RWPE2 (cell line): ENCODE measurements at regions not wholly inside any gene's neighbourhood (a gene's known extent, or its start where the extent isn't known, plus 50 kb on each side); places are given as distances from the start of the nearest gene placed in this dataset.
A peak's percentile ranks its signal among the peaks of the same experiment; 100 is the strongest.

Source experiments
- ATAC-seq: fragments of 200-7000 bp; cut with Tn5 transposase; 3 replicates; pipeline ENCODE4 v1.9.1; 2021; ENCODE audit warnings: low read depth
- DNase-seq: peaks from one replicate; pipeline ENCODE4 v3.0.0-alpha.2; 2020; ENCODE audit warnings: low spot score
- H3K27ac ChIP-seq: fragments of 450-650 bp; 2 replicates; pipeline ENCODE4 v1.5.1; 2017; ENCODE audit warnings: mild to moderate bottlenecking; ENCODE audit not compliant: poor library complexity, severe bottlenecking
- H3K27me3 ChIP-seq: fragments of 250-450 bp; sonication (Bioruptor Pico); 2 replicates; pipeline ENCODE4 v1.5.1; 2021; ENCODE audit warnings: mild to moderate bottlenecking, moderate library complexity; ENCODE audit not compliant: insufficient read depth, poor library complexity, severe bottlenecking
- H3K36me3 ChIP-seq: fragments of 250-450 bp; sonication (Bioruptor Pico); 2 replicates; pipeline ENCODE4 v1.5.1; 2020; ENCODE audit warnings: low read depth, mild to moderate bottlenecking, moderate library complexity
- H3K4me1 ChIP-seq: fragments of 250-450 bp; sonication (Bioruptor Pico); 2 replicates; pipeline ENCODE4 v1.5.1; 2021; ENCODE audit warnings: mild to moderate bottlenecking, moderate library complexity; ENCODE audit not compliant: insufficient read depth, poor library complexity, severe bottlenecking
- H3K4me3 ChIP-seq: fragments of 250-450 bp; sonication (Bioruptor Pico); 2 replicates; pipeline ENCODE4 v1.5.1; 2021; ENCODE audit warnings: mild to moderate bottlenecking, moderate library complexity; ENCODE audit not compliant: severe bottlenecking
- H3K9me3 ChIP-seq: fragments of 250-450 bp; sonication (Bioruptor Pico); 2 replicates; pipeline ENCODE4 v1.5.1; 2021; ENCODE audit warnings: mild to moderate bottlenecking, moderate library complexity; ENCODE audit not compliant: severe bottlenecking
- TF ChIP-seq, protein P1 (sequence below): fragments of 450-650 bp; IDR thresholded peaks from one replicate; pipeline ENCODE4 v1.5.1; 2017; ENCODE audit warnings: mild to moderate bottlenecking, moderate library complexity; ENCODE audit not compliant: poor library complexity, severe bottlenecking

DNA sequence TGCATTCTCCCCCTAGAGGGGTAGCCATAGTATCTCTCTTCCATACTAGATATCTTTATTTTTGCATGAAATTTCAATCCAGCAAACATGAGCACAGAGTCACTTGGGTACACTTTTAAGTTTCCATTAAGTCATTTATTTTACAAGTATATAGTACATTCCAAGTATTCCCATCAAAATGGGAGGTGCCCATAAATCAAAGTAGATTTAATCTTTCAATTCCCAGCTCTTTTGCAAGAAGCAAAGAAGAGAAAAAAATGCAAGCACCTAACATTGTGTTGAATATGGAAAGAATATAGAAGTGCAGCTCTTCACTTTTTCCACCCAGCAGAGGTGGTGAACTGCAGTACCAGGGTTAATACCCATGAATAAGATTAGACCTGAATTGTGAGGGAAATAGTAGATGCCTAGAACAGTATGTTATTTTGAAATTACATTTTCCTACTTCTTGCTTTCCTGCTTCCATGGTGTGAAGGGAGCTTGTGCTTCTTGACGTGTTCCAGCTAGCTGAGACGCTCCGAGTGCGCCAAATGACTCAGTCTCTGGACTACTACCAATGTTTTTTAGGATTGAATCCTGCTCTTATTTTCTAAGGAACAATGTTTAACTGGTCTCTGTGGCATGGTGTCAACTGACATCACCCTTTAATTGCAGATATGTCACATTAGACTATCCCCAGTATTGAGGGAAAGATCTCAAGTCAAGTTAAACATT is 151.1 kb upstream of the MAF start:
- ATAC-seq: peak; percentile 86
- H3K36me3 ChIP-seq: no peaks in the 10 kb centered on the region
- TF ChIP-seq, protein P1, sequence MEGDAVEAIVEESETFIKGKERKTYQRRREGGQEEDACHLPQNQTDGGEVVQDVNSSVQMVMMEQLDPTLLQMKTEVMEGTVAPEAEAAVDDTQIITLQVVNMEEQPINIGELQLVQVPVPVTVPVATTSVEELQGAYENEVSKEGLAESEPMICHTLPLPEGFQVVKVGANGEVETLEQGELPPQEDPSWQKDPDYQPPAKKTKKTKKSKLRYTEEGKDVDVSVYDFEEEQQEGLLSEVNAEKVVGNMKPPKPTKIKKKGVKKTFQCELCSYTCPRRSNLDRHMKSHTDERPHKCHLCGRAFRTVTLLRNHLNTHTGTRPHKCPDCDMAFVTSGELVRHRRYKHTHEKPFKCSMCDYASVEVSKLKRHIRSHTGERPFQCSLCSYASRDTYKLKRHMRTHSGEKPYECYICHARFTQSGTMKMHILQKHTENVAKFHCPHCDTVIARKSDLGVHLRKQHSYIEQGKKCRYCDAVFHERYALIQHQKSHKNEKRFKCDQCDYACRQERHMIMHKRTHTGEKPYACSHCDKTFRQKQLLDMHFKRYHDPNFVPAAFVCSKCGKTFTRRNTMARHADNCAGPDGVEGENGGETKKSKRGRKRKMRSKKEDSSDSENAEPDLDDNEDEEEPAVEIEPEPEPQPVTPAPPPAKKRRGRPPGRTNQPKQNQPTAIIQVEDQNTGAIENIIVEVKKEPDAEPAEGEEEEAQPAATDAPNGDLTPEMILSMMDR: no peak
- H3K27ac ChIP-seq: peak overlapping the region; percentile 86
- H3K4me1 ChIP-seq: peaks cover 32% of the 10 kb centered on the region
- H3K27me3 ChIP-seq: no peaks in the 10 kb centered on the region
- H3K9me3 ChIP-seq: no peaks in the 10 kb centered on the region
- DNase-seq: peak; percentile 74
- H3K4me3 ChIP-seq: no peak overlapping the region

DNA sequence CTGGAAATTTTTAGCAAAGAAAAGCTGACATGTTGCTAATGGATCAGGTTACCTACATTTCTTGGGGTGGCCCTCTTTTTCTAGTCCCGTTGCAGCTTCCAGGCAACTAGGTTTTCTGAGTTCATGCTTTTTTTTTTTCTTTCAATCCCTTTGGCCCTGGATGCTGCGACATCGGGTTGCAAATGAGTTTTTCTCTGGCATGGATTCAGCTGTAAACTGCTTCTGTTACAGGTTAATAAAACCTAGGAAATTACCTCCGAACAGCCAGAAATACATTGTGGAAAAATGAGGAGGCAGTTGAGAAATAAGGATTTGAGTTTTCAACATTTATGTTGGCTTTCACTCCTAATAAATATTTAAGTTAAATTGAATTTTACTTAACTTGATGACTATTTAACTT is 149.8 kb upstream of the MAF start:
- H3K4me1 ChIP-seq: peaks cover 32% of the 10 kb centered on the region

DNA sequence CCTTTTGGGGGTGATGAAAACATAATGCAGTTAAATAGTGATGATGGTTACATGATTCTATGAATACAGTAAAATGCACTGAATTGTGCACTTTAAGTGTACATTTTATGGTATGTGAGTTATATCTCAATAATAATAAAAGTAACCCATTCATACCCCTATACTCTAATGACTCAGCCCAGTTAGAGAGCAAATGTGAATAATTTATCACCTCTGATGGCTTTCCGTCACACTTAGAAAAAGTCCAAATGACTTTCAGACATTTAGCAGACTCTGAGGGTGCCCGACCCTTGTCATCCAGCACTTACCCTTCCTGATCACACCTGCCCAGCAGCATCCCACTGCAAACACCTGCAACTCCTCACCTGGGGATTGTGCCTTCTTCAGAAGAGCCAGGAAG is 148.1 kb upstream of the MAF start:
- ATAC-seq (no peak), DNase-seq (no peak)
- Histone ChIP-seq H3K36me3 (no peaks in the 10 kb centered on the region), H3K27ac (no peak overlapping the region), H3K4me3 (no peak overlapping the region), H3K4me1 (peaks cover 22% of the 10 kb centered on the region), H3K9me3 (no peaks in the 10 kb centered on the region), H3K27me3 (no peaks in the 10 kb centered on the region)
- TF ChIP-seq, protein P1: no peak

More for the DNA sequence above, 149.8 kb upstream of the MAF start:
- no peaks in the 10 kb centered on the region for H3K36me3 ChIP-seq
- DNase-seq: no peak
- no peak overlapping the region for H3K27ac ChIP-seq
- no peaks in the 10 kb centered on the region for H3K27me3 ChIP-seq
- H3K4me3 ChIP-seq: no peak overlapping the region
- no peaks in the 10 kb centered on the region for H3K9me3 ChIP-seq
- no peak for ATAC-seq
- TF ChIP-seq, protein P1: no peak

DNA sequence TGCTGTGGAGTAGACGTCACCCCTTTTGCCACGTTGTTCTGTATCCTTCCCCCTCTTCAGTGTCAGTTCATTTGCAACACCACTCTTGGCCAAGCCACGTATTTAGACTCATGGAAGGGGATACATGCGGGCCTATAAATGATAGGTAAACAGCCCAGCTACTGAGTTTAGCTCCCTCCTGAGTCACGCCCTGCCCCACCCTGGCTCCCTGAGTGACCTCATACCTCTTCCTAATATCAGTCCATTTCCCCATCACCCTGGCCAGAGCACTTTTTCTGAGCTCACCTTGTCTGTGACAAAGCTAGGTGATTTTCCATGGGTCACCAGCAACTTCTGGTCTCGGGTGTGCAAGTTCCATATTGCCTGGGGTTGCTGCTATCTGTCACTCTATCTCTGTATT is 147.2 kb upstream of the MAF start:
- H3K4me1 ChIP-seq: peaks cover 17% of the 10 kb centered on the region
- H3K9me3 ChIP-seq: no peaks in the 10 kb centered on the region
- no peaks in the 10 kb centered on the region for H3K27me3 ChIP-seq
- no peak overlapping the region for H3K4me3 ChIP-seq
- ATAC-seq: peak; percentile 52; the same call in 1 of the 3 replicates
- DNase-seq: no peak
- H3K27ac ChIP-seq: no peak overlapping the region
- no peaks in the 10 kb centered on the region for H3K36me3 ChIP-seq
- TF ChIP-seq, protein P1: no peak

DNA sequence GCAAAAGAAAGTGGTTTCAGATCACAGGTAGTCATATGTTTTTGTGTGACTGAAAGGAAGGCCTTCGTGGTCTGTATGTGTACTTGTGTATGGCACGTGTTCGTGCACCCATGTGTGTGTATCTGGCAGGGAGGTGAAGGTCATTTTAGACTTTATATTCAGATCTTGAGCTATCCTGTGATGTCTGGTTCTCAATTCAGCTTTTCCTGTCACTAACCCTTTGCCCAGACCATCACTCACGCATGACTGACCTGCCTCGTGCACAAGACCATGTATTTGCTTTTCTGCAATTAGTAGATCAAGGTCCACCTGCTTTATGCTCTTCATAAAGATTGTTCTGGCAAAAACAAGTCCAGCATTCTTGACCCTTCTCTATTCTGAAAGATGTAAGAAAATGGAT is 139.7 kb upstream of the MAF start:
- TF ChIP-seq, protein P1: no peak
- no peak for ATAC-seq
- Histone ChIP-seq H3K27me3 (no peaks in the 10 kb centered on the region), H3K4me3 (no peak overlapping the region), H3K4me1 (no peaks in the 10 kb centered on the region), H3K27ac (no peak overlapping the region), H3K36me3 (no peaks in the 10 kb centered on the region), H3K9me3 (no peaks in the 10 kb centered on the region)
- no peak for DNase-seq
